PC-9 (cell line): ENCODE measurements at regions not wholly inside any gene's neighbourhood (a gene's known extent, or its start where the extent isn't known, plus 50 kb on each side); places are given as distances from the start of the nearest gene placed in this dataset.

Experiments used
- BruUV-seq: library from RNA; stranded (reverse); fragments of 400-500 nt; replicated peaks from 2 replicates; lab custom pipeline; 2021; lab: Mats Ljungman, UMichigan
- CTCF ChIA-PET: fragments of 300-600 bp; sonication (Branson Sonifier 250); formaldehyde crosslinking; loops from one replicate; lab custom pipeline; 2022; ENCODE audit warnings: antibody characterized with exemption; lab: Charles Lee
- POLR2A ChIA-PET: fragments of 300-600 bp; sonication (Branson Sonifier 250); formaldehyde crosslinking; loops from one replicate; lab custom pipeline; 2022; ENCODE audit warnings: antibody characterized with exemption; ENCODE audit not compliant: unreplicated experiment; lab: Charles Lee
- DNase-seq, 2 experiments: peaks; one replicate each; pipeline versions ENCODE4 v3.0.0 to v3.0.0-alpha.2; 2015 to 2022; ENCODE audit warnings: mixed read lengths in 1 of 2
- H2AFZ ChIP-seq: fragments of 200-600 bp; sonication (generic); 2 replicates; pipeline ENCODE4 v1.8.1; 2017; ENCODE audit warnings: antibody characterized with exemption
- H3F3A ChIP-seq: fragments of 200-600 bp; sonication (generic); 2 replicates; pipeline ENCODE4 v1.8.1; 2017; ENCODE audit warnings: antibody characterized with exemption, mild to moderate bottlenecking, low read depth; ENCODE audit not compliant: insufficient read depth
- H3K27ac ChIP-seq: fragments of 200-600 bp; sonication (generic); 2 replicates; pipeline ENCODE4 v1.6.1; 2016; ENCODE audit warnings: mixed run types
- H3K27me3 ChIP-seq: fragments of 200-600 bp; sonication (generic); 2 replicates; pipeline ENCODE4 v1.6.1; 2016; ENCODE audit warnings: low read depth, mixed run types; ENCODE audit not compliant: insufficient read depth
- H3K36me3 ChIP-seq: fragments of 200-600 bp; sonication (generic); 2 replicates; pipeline ENCODE4 v1.6.1; 2016; ENCODE audit warnings: low read depth, mixed run types
- H3K4me1 ChIP-seq: fragments of 200-600 bp; sonication (generic); replicated peaks from 2 replicates; pipeline ENCODE4 v1.6.1; 2016; ENCODE audit warnings: mixed run types; ENCODE audit not compliant: insufficient read depth
- H3K4me2 ChIP-seq: fragments of 200-600 bp; sonication (generic); 2 replicates; pipeline ENCODE4 v1.6.1; 2017; ENCODE audit warnings: mixed run types
- H3K4me3 ChIP-seq: fragments of 200-600 bp; sonication (generic); 2 replicates; pipeline ENCODE4 v1.6.1; 2016; ENCODE audit warnings: mixed run types
- H3K79me2 ChIP-seq: fragments of 200-600 bp; sonication (generic); 2 replicates; pipeline ENCODE4 v1.6.1; 2017; ENCODE audit warnings: low read depth, mixed run types
- H3K9me2 ChIP-seq: fragments of 200-600 bp; sonication (generic); 2 replicates; pipeline ENCODE4 v1.8.1; 2017; ENCODE audit warnings: mild to moderate bottlenecking; ENCODE audit not compliant: insufficient read depth
- H3K9me3 ChIP-seq: fragments of 200-600 bp; sonication (generic); 2 replicates; pipeline ENCODE4 v1.8.1; 2016; ENCODE audit warnings: low read depth; ENCODE audit not compliant: insufficient read depth
- H4K20me1 ChIP-seq: fragments of 200-600 bp; sonication (generic); 2 replicates; pipeline ENCODE4 v1.8.1; 2017; ENCODE audit not compliant: insufficient read depth
- EZH2 ChIP-seq: fragments of 200-600 bp; sonication (generic); IDR thresholded peaks from 2 replicates; pipeline ENCODE4 v1.8.0; 2017; ENCODE audit warnings: antibody characterized with exemption, low read depth
- intact Hi-C: fragments of 100-400 bp; cut with micrococcal nuclease; formaldehyde crosslinking; loops from one replicate; pipeline ENCODE4 v1.10.0; 2022; ENCODE audit not compliant: unreplicated experiment
- TF ChIP-seq, protein P1 (sequence below): fragments of 200-600 bp; sonication (generic); conservative IDR thresholded peaks from 2 replicates; pipeline ENCODE4 v1.6.1; 2017; ENCODE audit warnings: mixed run types, antibody characterized with exemption, mild to moderate bottlenecking, moderate library complexity

DNA sequence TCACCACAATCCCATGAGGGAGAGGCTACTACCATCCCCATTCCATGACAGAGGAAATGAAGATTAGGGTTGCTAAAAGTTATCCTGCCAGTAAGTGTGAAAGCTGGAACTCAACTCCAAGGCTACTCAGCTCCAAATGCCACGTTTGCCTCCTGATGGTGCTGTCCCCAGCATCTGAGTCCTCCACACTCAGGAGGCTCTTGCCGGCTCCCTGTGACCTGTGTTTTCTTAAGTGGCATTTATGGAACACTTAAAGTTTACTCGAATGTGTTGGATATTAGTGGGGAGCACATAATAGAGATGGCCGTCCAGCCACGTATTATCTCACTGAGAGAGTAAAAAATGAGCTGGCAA, 267.9 kb downstream of the CBLN1 start:
- Histone ChIP-seq H4K20me1 (no peaks in the 10 kb centered on the region), H2AFZ (no peak overlapping the region), H3K4me3 (no peak overlapping the region), H3K36me3 (no peaks in the 10 kb centered on the region), H3K4me1 (no peaks in the 10 kb centered on the region), H3K9me2 (no peaks in the 10 kb centered on the region), H3K27me3 (peaks cover 9% of the 10 kb centered on the region; the same call in 1 of the 2 replicates), H3K79me2 (no peaks in the 10 kb centered on the region), H3K4me2 (no peak overlapping the region), H3F3A (no peaks in the 10 kb centered on the region), H3K27ac (no peak overlapping the region), H3K9me3 (no peaks in the 10 kb centered on the region)
- no peak for DNase-seq
- no TSS peak for BruUV-seq
- intact Hi-C loops, result no loop called here
- ChIA-PET CTCF (no interaction called here), POLR2A (no interaction called here)
- no peak for TF ChIP-seq EZH2
- TF ChIP-seq, protein P1, sequence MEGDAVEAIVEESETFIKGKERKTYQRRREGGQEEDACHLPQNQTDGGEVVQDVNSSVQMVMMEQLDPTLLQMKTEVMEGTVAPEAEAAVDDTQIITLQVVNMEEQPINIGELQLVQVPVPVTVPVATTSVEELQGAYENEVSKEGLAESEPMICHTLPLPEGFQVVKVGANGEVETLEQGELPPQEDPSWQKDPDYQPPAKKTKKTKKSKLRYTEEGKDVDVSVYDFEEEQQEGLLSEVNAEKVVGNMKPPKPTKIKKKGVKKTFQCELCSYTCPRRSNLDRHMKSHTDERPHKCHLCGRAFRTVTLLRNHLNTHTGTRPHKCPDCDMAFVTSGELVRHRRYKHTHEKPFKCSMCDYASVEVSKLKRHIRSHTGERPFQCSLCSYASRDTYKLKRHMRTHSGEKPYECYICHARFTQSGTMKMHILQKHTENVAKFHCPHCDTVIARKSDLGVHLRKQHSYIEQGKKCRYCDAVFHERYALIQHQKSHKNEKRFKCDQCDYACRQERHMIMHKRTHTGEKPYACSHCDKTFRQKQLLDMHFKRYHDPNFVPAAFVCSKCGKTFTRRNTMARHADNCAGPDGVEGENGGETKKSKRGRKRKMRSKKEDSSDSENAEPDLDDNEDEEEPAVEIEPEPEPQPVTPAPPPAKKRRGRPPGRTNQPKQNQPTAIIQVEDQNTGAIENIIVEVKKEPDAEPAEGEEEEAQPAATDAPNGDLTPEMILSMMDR, result no peak

DNA sequence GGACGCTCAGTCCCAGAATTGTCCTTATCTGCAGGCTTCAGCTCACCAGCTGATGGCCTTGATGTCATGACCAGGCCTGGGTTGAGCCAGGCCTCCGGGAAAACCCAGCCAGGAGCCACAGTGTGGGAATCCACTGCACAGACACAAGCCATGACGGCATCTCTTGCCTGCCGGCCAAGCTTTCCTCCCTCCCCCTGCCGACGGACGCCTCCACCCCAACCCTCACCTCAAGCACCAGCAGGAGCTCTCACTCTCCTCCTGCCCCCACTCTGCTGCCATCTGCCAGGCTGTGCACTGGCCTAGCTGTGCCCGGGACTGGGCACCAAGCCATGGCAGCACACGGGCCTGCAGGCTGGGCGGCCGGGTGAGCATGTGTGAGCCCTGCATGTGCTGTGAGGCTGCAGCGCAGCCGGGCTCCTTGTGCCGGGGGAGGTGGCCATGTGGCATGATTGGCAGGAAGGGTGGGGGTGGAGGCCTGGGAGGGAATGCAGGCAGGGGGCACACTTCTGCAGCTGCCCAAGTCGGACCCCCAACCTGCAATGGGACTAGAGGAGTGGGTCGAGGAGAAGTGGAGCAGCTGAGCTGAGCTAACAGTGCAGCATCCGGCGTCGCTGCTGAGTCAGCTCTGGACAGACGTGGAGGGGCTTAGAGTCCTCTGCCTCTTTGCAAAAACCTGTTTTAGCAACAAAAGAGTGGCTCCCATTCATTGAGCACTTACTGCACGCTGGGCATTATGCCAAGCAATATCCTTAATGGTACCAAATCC, 268.5 kb downstream of the CBLN1 start:
- Histone ChIP-seq H3K4me2 (no peak overlapping the region), H3K4me3 (no peak overlapping the region), H3K27me3 (peaks cover 9% of the 10 kb centered on the region; the same call in 1 of the 2 replicates), H3K9me3 (no peaks in the 10 kb centered on the region), H3K79me2 (no peaks in the 10 kb centered on the region), H3K9me2 (no peaks in the 10 kb centered on the region), H3F3A (no peaks in the 10 kb centered on the region), H3K4me1 (no peaks in the 10 kb centered on the region), H3K27ac (no peak overlapping the region), H3K36me3 (no peaks in the 10 kb centered on the region), H4K20me1 (no peaks in the 10 kb centered on the region), H2AFZ (no peak overlapping the region)
- ChIA-PET POLR2A (no interaction called here), CTCF (no interaction called here)
- no peak for DNase-seq
- no TSS peak for BruUV-seq
- TF ChIP-seq, protein P1, result no peak
- TF ChIP-seq EZH2, result no peak
- intact Hi-C loops, result no loop called here

DNA sequence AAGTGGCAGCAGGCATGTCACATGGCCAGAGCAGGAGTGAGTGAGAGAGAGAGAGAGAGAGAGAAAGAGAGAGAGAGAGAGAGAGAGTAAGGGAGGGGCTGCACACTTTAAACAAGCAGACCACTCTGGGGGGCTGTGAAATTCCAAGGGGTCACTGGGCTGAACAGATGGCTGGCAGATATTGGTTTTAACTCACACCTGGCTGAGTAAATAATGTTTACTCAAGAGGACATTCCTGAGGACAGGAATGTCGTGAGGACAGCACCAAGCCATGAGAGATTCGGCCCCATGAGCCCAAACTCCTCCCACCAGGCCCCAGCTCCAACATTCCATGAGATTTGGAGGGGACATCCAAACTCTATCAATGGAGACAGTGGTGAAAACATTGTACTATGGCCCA, 269.7 kb downstream of the CBLN1 start:
- H3K4me2 ChIP-seq, result no peak overlapping the region
- DNase-seq, result no peak
- no TSS peak for BruUV-seq
- no peaks in the 10 kb centered on the region for H3K9me3 ChIP-seq
- no peaks in the 10 kb centered on the region for H3K79me2 ChIP-seq
- peaks cover 9% of the 10 kb centered on the region; the same call in 1 of the 2 replicates for H3K27me3 ChIP-seq
- intact Hi-C loops, result no loop called here
- H2AFZ ChIP-seq, result no peak overlapping the region
- CTCF ChIA-PET, result no interaction called here
- H3K4me1 ChIP-seq, result no peaks in the 10 kb centered on the region
- POLR2A ChIA-PET, result no interaction called here
- H4K20me1 ChIP-seq, result no peaks in the 10 kb centered on the region
- no peak overlapping the region for H3K4me3 ChIP-seq
- no peaks in the 10 kb centered on the region for H3F3A ChIP-seq
- TF ChIP-seq, protein P1, result no peak
- no peak for TF ChIP-seq EZH2
- H3K9me2 ChIP-seq, result no peaks in the 10 kb centered on the region
- H3K36me3 ChIP-seq, result no peaks in the 10 kb centered on the region
- no peak overlapping the region for H3K27ac ChIP-seq
